CD4-positive, alpha-beta T cell treated with Interleukin-12 subunit alpha and Interleukin-12 subunit beta, for 1 hour (primary cell): ENCODE measurements at regions not wholly inside any gene's neighbourhood (a gene's known extent, or its start where the extent isn't known, plus 50 kb on each side); places are given as distances from the start of the nearest gene placed in this dataset.
"Not testable (repeated sequence)": the region's sequence is repeated elsewhere in the genome, so short reads cannot be mapped to it uniquely, and the experiment has no call there.

ENCODE experiments used
- DNase-seq: peaks from one replicate; pipeline ENCODE4 v3.0.0-alpha.2; 2020

DNA sequence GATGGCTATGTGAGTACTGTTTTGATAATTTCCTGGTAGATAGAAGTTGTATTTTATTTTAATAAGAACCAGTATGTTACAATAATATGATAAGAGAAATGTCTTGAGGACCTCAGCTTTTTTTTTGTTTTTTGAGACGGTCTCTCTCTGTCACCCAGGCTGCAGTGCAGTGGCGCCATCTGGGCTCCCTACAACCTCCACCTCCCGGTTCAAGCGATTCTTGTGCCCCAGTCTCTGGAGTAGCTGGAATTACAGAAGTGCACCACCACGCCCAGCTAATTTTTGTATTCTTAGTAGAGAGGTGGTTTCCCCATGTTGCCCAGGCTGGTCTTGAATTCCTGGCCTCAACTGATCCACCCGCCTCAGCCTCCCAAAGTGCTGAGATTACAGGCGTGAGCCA is 968.1 kb upstream of the ADGRL4 start:
- no peak for DNase-seq

DNA sequence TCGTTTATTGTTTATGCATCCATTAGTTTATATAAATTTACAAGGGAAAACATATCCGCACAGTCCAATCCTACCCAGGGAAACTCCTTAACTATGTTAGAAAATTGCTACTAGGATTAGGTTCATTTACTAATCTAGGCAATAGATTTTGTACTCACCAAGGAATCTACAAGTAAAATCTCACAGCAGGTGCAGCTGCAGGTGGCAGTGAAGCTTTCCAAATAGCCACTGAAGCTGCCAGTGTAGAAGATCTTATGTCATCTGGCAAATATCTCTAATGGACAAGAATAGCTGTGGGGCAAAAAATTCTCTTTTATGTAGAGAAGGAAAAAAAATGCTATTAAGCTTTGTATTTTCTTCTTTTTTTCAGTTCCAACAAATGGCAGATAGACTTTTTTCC is 963.4 kb upstream of the ADGRL4 start:
- DNase-seq, result no peak

DNA sequence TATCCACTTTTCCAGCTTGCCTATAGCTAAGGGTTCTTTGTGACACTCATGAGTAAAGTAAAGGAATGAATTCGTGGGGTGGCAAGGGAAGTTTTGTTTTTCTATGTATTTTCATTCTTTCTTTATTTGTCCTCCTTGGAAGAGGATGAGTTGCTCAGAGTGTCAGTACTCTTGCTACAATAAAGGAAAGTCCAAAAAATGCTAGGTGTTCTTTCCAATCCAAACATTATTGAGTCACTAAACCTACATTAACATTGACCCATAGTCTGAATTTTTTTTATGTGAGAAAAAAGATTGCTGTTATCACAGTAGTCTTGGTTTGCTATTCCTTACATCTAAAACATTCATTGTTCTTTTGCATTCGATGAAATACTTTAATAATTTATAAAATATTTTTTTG is 959.9 kb upstream of the ADGRL4 start:
- no peak for DNase-seq

DNA sequence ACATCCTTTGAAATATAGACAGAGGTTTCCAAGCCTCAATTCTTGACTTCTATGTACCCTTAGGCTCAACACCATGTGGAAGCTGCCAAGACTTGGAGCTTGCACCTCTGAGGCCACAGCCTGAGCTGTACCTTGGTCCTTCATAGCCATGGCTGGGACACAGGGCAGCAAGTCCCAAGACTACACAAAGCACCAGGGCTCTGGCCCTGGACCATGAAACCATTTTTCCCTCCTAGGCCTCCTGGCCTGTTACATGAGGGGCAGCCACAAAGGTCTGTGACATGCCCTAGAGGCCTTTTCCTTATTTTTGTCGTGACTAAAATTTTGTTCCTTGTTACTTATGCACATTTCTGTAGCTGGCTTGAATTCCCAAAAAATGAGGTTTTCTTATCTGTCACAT is 953.1 kb upstream of the ADGRL4 start:
- DNase-seq, result no peak

DNA sequence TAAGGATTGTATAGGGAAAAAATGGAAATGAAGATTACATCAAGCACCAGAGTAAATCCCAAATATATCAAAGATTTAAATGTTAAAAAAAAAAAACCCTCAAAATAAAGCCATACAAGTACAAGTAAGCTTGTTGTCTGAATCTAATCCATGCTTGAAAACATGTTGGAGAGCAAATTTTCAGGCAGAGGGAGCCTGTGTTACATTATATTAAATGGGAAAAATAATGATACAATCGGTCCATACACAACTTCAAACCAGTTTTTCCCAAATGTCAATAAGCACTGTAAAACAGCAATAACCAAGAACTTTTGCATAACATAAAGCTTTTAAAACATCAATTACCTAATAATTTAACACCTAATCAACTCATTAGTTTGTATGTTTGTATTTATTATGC is 949.4 kb upstream of the ADGRL4 start:
- no peak for DNase-seq

DNA sequence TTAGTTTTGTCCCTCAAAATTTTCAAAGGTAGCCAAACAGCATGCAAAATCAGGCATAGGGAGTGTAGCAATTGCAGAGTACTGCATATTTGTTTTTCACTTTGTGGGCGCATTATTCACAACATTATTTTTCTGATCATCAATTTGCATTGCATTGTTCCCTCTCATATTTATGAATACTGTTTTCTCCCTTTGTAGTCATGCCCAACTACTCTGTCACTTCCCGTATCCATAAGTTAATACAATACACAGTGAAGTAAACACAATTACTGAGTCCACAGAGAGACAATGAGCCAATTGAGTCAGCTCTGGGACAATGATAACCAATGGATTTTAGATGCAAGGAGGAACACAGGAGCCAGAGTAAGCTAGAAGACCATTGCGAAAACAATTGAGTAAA is 944.0 kb upstream of the ADGRL4 start:
- no peak for DNase-seq

DNA sequence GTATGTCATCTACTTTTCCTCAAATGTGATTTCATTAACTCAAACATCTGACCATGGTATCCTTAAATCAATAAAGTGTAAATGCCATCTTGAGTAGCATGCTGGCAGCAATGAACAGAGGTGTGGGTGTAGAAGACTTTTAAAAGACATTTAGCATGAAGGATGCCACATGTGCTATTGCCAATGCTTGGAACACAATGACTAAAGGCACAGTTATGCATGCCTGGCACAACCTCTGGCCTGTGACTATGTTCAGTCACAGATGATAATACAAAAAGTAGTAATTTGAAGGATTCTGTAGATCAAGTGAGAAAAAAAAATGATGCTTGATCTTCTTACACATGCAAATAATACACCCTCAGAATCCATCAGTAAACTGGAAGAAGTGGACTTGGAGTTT is 938.9 kb upstream of the ADGRL4 start:
- DNase-seq, result no peak

DNA sequence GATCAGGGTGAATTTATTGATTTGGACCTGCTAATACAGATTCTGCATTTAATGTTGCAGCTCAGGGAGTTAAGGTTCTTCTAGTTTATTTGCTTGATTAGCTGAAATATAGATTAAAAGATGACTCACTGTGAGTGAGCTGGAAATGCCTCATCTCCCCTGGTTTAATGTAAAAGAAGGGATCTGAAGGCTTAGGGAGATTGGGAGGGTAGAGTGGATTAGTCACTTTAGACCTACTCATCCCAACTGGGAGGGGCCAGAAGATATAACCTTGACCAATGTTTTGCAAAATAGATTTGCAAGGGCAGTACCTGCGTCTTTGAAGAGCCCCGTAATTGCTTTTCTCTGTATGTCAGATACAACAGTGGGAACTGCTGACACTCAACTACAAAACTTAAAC is 922.8 kb upstream of the ADGRL4 start:
- DNase-seq, result no peak

DNA sequence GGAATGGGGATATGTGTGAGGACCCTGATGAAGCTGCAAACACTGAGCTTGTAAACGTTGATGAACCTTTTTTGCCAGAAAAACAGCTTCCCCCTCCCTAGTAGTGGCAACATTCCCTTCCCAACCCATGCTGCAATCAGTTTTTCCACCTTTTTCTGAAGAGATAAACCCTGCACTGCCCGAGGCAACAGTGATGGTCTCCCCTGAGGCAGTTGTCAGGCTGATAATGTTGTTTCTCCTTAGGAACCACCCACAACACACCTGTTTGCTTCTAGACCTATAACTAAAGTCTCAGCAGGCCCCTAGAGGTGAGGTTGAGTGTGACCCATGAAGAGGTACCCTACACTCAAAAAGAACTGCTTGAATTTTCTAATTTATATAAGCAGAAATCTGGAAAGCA is 922.4 kb upstream of the ADGRL4 start:
- DNase-seq, result no peak

DNA sequence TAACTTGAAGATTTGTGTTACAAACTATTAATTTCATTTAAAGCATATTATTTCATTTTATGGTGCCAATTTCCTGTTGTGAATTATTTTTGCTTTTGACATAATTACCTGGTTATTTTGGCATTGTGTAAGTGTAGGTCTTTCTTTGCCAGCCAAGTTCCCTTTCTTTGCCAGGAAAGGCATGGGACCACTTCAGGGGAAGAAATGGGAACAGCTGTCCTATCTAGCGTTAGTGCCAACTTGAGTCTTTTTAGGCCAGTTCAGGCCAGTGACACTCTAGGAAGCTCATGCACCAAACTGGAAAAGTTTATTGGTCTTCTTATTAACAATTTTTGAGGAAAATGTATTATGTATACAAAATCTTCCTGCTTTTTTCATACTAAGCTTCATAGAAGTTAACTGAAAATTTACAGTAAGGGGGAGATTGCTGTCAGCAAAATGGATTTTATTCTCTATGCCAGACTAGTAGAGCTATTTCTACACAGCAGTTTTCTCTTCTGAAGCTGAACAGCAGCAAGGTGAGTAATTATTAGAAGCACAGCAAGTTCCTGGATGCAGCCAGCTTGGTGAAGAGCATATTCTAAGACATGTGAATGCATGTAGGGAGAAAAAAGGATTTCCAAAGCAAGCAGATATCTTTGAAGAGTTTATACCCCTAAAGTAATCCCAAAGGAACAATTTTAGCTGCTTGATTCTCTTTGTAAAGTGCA is 914.6 kb upstream of the ADGRL4 start:
- no peak for DNase-seq

DNA sequence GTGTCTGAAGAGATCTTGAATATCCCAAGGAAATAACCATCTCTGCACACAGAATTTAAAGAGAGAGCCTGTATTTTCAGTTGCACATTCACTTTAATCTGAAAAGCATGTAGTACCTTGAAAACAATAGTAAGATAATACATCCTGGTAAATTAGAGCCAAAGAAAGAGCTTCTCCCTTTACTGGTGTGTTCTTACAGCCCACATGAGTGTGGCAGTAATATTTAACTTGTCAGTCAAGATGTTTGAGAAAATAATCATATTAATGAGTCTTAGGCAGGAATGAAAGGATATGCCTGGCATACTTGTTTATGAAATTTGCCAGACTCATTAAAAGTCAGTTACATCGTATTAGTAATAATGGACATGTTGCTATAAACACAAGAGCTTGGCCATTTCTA is 908.4 kb upstream of the ADGRL4 start:
- no peak for DNase-seq

DNA sequence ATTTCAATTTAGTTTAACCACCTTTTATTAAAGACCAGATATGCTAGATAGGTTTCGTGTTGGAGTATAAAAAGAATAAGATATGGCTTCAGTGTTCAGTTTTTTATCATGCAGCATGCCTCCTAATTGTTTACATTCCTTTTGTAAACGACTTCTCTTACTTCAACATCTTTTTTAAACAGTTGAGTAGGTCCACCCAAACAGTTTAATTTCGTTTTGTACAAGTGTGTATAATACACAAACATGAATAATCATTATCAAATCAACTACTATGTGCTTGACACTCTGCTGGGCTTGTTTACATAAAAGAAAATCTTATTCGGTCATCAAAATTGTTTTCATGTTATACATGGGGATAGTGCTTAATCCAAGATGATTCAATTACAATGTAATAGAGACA is 906.3 kb upstream of the ADGRL4 start:
- no peak for DNase-seq

DNA sequence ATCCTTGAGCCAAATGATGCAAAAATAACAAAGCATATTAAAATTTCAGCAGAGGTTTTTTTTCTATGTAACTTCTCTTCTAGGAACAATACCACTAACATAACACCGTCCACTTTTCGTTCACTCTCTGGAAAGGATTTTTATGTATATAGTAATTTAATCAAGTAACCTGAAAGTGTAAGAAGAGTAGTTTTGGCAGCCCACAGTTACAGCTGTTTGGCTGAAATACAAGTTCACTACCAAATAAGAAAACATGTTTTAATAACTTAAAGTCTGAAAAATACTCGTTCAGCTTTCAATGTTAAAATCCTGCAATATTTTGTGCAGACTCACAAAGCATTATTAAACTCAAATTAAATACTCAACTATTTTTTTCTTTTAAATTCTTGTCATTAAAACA is 896.8 kb upstream of the ADGRL4 start:
- no peak for DNase-seq

DNA sequence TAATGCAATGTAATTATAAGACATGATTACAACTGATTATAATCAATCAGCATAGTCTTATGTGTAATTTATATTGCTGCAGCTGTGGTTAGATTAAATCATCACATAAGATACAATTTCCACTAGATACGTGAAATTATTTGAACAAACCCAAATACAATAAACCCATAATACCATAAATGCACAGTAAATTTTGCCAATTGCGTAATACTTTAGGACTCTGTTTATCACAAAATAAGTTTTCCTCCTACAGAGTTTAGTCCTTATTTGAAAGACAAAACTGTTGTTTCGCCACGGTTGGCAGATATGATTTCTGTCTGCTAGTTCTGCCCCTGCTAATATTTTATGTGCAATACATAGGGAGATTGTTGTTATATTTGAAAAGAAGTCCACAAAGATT is 895.9 kb upstream of the ADGRL4 start:
- no peak for DNase-seq

DNA sequence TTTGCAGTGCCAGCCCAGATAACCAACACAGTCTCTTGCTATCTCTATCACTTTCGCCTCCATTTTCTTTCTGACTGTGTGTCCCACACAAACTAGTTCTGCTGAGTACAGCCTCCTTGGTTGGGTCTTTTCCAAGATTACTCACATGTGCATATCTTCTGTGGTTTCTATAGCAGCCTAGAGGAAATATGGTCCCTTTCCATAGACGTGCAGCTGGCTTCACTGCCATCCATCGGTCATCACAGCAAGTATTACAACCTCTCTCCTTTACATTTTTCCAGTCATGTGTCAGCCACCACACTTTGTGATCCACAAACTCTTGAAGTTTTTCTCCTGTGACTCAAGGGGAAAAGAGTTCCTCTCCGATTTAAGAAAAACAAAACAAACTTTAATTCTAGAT is 893.4 kb upstream of the ADGRL4 start:
- DNase-seq, result no peak

DNA sequence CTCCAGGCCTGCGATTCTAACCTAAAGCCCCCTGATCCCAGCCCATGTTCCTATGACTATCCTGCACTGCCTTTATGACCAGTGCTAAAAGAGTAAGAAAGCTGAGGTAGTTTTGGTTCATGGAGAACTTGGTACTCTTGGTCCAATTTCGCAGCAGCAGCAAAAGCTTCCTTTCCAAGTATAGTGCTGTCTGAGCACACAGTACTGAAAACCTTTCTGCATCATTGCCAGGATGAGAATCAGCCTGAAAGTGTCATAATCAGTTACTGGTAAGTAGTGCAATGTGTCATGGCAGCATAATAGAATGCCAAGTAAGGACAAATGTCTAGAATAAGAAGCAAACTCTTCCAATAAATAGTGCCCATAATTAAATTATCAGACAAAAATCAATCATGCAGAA is 889.6 kb upstream of the ADGRL4 start:
- DNase-seq, result no peak

DNA sequence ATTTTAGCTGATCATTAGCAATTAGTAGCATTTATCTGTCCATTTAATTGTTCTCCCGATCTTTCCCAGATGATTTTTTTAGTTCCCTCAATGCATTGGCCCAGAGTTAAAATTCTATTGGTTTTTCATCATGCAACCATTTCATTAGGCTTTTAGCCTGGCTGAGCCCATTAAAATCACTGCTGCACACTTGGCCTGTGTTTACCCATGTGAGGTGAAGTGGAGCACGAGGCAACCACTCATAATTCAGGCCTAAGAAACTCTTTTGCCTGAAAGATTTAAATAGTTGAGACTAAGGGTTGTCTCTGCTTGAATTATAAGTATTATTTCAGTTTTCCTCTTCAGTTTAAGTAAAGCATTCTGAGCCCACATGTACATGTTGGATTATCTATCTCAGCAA is 889.0 kb upstream of the ADGRL4 start:
- DNase-seq, result no peak

DNA sequence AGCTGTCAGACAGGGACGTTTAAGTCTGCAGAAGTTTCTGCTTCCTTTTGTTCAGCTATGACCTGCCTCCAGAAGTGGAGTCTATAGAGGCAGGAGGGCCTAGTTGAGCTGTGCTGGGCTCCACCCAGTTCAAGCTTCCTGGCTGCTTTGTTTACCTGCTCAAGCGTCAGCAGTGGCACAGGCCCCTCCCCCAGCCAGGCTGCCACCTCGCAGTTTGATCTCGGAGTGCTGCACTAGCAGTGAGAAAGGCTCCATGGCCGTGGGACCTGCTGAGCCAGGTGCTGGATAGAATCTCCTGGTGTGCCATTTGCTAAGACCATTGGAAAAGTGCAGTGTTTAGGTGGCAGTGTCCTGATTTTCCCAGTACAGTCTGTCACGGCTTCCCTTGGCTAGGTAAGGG is 887.6 kb upstream of the ADGRL4 start:
- not testable (repeated sequence) for DNase-seq

DNA sequence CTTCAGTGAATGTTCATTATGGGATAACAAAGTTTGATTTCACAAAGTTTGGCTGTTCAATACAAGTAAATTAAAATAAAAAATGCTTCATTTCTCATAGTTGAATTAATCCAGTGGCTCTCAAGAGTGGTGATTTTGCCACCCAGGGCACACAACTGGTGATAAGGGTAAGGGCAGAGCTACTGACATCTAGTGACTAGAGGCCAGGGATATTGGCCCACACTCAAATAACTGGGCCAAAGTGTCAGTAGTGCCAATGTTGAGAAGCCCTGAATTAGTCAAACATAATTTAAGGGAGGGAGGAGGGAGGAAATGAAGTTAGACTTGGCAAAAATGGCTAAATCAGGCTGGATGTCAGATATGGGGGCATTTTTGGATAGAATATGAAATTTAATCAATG is 880.5 kb upstream of the ADGRL4 start:
- DNase-seq, result no peak

DNA sequence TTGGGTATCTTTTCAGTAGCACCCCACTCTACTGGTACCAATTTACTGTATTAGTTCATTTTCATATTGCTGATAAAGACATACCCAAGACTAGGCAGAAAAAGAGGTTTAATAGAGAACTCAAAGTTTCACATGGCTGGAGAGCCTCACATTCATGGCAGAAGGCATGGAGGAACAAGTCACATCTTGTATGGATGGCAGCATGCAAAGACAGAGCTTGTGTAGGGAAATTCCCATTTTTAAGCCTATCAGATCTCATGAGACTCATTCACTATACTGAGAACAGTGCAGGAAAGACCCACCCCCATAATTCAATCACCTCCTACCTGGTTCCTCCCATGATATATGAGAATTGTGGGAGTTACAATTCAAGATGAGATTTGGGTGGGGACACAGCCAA is 878.6 kb upstream of the ADGRL4 start:
- no peak for DNase-seq

DNA sequence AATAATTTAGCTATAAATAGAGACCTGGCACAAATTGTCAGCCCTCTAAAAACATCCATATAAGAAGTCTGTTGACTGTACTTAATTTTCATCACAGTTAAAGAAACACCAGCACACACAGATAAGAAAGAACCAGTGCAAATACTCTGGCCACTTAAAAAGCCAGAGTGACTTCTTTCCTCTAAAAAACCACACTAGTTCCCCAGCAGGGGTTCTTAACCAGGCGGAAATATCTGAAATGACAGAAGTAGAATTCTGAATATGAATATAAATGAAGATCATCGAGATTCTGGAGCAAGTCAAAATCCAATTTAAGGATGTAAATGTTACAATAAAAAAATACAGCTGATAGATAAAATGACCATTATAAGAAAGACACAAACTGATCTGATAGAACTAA is 870.6 kb upstream of the ADGRL4 start:
- DNase-seq, result no peak

DNA sequence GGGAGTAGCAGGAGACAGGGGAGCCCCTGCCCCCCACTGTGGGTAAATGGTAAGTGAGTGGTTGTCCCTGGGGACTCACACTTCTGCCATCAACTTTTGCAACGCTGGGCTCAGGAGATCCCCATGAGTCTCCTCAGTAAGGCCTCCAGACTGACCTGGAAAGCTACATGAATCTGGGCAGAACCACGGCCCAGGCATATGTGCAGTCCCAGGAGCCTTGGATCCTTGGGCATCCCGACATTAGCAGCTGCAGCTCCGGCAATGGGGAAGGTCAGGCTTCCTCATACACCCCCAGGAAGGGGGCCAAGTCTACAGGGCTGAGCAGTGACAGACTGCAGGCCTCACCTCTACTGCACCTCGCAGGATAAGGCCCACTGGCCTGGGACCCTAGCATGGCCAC is 868.7 kb upstream of the ADGRL4 start:
- no peak for DNase-seq

DNA sequence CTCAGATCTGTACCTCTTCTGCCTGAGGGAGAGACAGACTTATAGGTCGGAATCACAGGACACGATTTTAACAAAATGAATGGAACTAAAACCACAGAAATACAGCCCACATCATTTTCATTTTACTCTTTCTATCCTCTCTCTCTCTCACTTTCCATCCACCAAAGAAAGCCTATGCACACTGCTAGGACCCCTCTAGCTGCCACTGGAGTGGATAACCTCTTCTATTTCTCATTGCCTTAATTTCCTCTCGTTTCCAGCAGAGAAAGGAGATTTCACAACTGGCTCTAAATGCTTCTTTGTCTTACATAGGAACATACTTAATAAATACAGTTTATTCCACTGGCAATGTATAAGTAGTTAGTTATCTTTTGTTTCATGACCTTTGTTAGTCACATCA is 867.8 kb upstream of the ADGRL4 start:
- no peak for DNase-seq

DNA sequence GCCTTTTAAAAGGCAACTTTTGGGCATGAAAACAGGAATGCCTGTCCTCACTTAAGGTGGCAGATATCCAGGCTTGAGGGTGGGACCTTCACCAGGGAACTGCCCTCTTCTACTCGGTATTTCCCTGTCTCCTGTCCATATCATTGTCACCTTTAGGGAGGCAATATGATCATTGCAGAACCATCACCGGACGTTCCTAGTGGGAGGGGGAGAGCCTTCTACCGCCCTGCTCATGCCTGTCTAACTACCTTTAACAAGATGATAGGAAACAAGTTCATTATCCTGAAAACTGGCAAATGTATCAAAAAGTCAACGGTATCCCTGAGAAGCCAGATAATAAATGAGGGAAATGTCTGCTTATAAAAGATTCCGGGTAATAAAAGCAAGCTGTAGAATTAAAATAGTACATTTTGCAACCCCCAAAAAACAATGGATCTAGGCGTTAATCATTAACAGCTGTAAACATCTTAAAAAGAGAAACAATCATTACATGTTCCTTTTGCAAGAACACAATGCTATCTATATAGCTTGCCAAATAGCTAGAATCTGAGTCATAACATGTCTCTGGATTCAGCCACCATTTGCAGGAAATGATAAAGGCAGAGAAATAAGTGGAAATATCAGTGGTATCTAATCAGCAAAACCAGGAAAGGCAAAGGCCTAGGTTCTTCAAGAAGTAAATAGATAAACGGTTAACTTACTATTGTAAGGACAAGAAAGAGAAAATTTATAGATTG is 852.9 kb upstream of the ADGRL4 start:
- DNase-seq, result no peak

DNA sequence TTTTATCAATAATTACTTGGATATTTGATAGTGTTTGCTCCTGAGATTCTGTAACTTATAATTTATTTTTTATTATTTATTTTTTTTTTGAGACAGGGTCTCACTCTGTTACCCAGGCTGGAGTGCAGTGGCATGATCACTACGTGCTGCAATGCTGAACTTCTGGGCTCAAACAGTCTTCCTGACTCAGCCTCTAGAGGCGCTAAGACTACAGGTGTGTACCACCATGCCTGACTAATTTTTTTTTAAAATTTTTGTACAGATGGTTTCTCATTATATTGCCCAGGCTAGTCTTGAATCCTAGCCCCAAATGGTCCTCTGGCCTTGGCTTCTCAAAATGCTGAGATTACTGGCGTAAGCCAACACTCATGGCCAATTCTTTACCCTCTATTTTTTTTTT is 845.5 kb upstream of the ADGRL4 start:
- no peak for DNase-seq
